ENCODE measurements at regions not wholly inside any gene's neighbourhood (a gene's known extent, or its start where the extent isn't known, plus 50 kb on each side); places are given as distances from the start of the nearest gene placed in this dataset.

GRCh38 chr13:105285526-105285925, 1249.9 kb downstream of the EFNB2 start:
- TF ChIP-seq POLR2A (IDR thresholded peaks at IDR 0.05): no peak
- no peak for TF ChIP-seq CTCF (IDR thresholded peaks at IDR 0.05)
